Pancreas (tissue), 10 donors: ENCODE measurements at regions not wholly inside any gene's neighbourhood (a gene's known extent, or its start where the extent isn't known, plus 50 kb on each side); places are given as distances from the start of the nearest gene placed in this dataset.
A peak's percentile ranks its signal among the peaks of the same experiment; 100 is the strongest.
"Not testable (repeated sequence)": the region's sequence is repeated elsewhere in the genome, so short reads cannot be mapped to it uniquely, and the experiment has no call there.

ENCODE experiments used
- ATAC-seq, 4 donors: fragments of 200-7000 bp; cut with Tn5 transposase; one replicate each; pipeline versions ENCODE4 v1.8.0 to v1.9.1; 2020; ENCODE audit warnings: mild to moderate bottlenecking in 4 of 4, moderate library complexity in 4 of 4
- DNase-seq, 6 donors: peaks; one replicate each; pipeline ENCODE4 v3.0.0-alpha.2; 2020
- FAIRE-seq: peaks from 2 replicates; lab custom pipeline; 2012; peaks lifted over from hg19 to GRCh38; lab: Jason Lieb, UNC
- H3K27ac ChIP-seq, 4 donors: fragments of 200-600 bp; sonication (generic); 1 replicate in 3 of 4; 2 replicates in 1 of 4; pipeline versions ENCODE4 v1.5.0 to v1.8.0; 2020
- H3K27me3 ChIP-seq, 4 donors: fragments of 200-600 bp; one replicate each; pipeline ENCODE4 v1.8.0; 2021
- H3K36me3 ChIP-seq, 3 donors: fragments of 200-600 bp; sonication (generic) in 1 of 3; one replicate each; pipeline versions ENCODE4 v1.5.0 to v1.8.0; 2020 to 2021
- H3K4me1 ChIP-seq, 3 donors: fragments of 200-600 bp; one replicate each; pipeline ENCODE4 v1.8.0; 2021
- H3K4me3 ChIP-seq, 4 donors: fragments of 200-600 bp; sonication (generic) in 2 of 4; one replicate each; pipeline versions ENCODE4 v1.5.0 to v1.8.0; 2020 to 2021
- H3K9me3 ChIP-seq, 4 donors: fragments of 200-600 bp; one replicate each; pipeline ENCODE4 v1.8.0; 2021
- WGBS, 2 donors: extraction: QIAGEN DNeasy Blood & Tissue Kit; methylation state at CpG; one replicate each; pipeline ENCODE4 v1.1.7; 2013; 5-methylcytosine and 5-hydroxymethylcytosine counted together
- intact Hi-C, 3 donors: fragments of 100-400 bp; cut with DNase I; formaldehyde crosslinking; loops; one replicate each; pipeline versions ENCODE4 v1.11.1 to v1.14.2; 2022
- TF ChIP-seq, protein P1 (sequence below), 4 donors: fragments of 200-600 bp; sonication (generic) in 3 of 4; IDR thresholded peaks; one replicate each; pipeline versions ENCODE4 v1.5.0 to v1.8.0; 2021; ENCODE audit warnings: antibody characterized with exemption in 4 of 4
- donor health status: healthy with polysubstance abuse.
- donor health status: DM: no; HTN: no; CAD: no; lungs with moderate emphysema.
- donor health status: DM: no; HTN: no; CAD: no.
- donor health status: control.
- donor health status: control.
- donor health status: Bipolar disorder and iron deficiency.
- donor health status: DM: yes; HTN: yes; CAD: no.
- donor health status: DM: no; HTN: no; CAD: no.
- donor health status: DM: no; HTN: no; CAD: no.
- donor health status: DM: yes; HTN: yes; CAD: no.

- no peaks in the 10 kb centered on the region for H3K9me3 ChIP-seq
- intact Hi-C loops = loop anchor here in 1 of 3 donors (10.0 kb wide), 1 partner anchor 47 kb away; no protein-coding TSS in a partner anchor
- ATAC-seq (no peak), DNase-seq (no peak), FAIRE-seq (no peak)
- H3K4me1 ChIP-seq = no peaks in the 10 kb centered on the region
- no peak overlapping the region for H3K27ac ChIP-seq
- H3K4me3 ChIP-seq = no peak overlapping the region
- 28 to 37% methylated on average over 5 of the region's 5 CpGs for WGBS, 2 donors
- H3K36me3 ChIP-seq = no peaks in the 10 kb centered on the region
- TF ChIP-seq, protein P1, sequence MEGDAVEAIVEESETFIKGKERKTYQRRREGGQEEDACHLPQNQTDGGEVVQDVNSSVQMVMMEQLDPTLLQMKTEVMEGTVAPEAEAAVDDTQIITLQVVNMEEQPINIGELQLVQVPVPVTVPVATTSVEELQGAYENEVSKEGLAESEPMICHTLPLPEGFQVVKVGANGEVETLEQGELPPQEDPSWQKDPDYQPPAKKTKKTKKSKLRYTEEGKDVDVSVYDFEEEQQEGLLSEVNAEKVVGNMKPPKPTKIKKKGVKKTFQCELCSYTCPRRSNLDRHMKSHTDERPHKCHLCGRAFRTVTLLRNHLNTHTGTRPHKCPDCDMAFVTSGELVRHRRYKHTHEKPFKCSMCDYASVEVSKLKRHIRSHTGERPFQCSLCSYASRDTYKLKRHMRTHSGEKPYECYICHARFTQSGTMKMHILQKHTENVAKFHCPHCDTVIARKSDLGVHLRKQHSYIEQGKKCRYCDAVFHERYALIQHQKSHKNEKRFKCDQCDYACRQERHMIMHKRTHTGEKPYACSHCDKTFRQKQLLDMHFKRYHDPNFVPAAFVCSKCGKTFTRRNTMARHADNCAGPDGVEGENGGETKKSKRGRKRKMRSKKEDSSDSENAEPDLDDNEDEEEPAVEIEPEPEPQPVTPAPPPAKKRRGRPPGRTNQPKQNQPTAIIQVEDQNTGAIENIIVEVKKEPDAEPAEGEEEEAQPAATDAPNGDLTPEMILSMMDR (IDR thresholded peaks at IDR 0.05) = no peak
- H3K27me3 ChIP-seq = no peaks in the 10 kb centered on the region
Observed at GRCh38 chr9:75197561-75197960, 109.2 kb downstream of the OSTF1 start.

- ATAC-seq (no peak), FAIRE-seq (no peak)
Observed at GRCh38 chr9:75198436-75198835, 110.1 kb downstream of the OSTF1 start.

GRCh38 chr9:75200892-75201470, 112.7 kb downstream of the OSTF1 start:
- H3K9me3 ChIP-seq = no peaks in the 10 kb centered on the region
- WGBS, 2 donors = 44 to 46% methylated on average over 1 of the region's 1 CpG
- ATAC-seq (peak in 3 of 4 donors; percentile 38 to 46 (median 46)), FAIRE-seq (peak; percentile 65), DNase-seq (no peak)
- no peak overlapping the region for H3K4me3 ChIP-seq
- no peaks in the 10 kb centered on the region for H3K27me3 ChIP-seq
- H3K27ac ChIP-seq = no peak overlapping the region
- intact Hi-C loops = loop anchor here in 1 of 3 donors (10.0 kb wide), 1 partner anchor 1094 kb away; no protein-coding TSS in a partner anchor
- H3K4me1 ChIP-seq = no peaks in the 10 kb centered on the region
- TF ChIP-seq, protein P1 (IDR thresholded peaks at IDR 0.05) = peak; percentile 29 to 67 (median 42)
- H3K36me3 ChIP-seq = no peaks in the 10 kb centered on the region

More at GRCh38 chr9:75198436-75198835, 110.1 kb downstream of the OSTF1 start:
- no peak overlapping the region for H3K4me3 ChIP-seq
- no peaks in the 10 kb centered on the region for H3K4me1 ChIP-seq
- no peak overlapping the region for H3K27ac ChIP-seq
- intact Hi-C loops = loop anchor here in 1 of 3 donors (10.0 kb wide), 1 partner anchor 46 kb away; no protein-coding TSS in a partner anchor
- H3K36me3 ChIP-seq = no peaks in the 10 kb centered on the region
- 79 to 82% methylated on average over 7 of the region's 7 CpGs for WGBS, 2 donors
- no peaks in the 10 kb centered on the region for H3K27me3 ChIP-seq
- no peak for DNase-seq
- TF ChIP-seq, protein P1 (IDR thresholded peaks at IDR 0.05) = no peak
- no peaks in the 10 kb centered on the region for H3K9me3 ChIP-seq

GRCh38 chr9:75201480-75202209, 113.3 kb downstream of the OSTF1 start:
- no peaks in the 10 kb centered on the region for H3K27me3 ChIP-seq
- DNase-seq = no peak
- no peak overlapping the region for H3K4me3 ChIP-seq
- intact Hi-C loops = loop anchor here in 1 of 3 donors (10.0 kb wide), 1 partner anchor 1093 kb away; no protein-coding TSS in a partner anchor
- no peak for FAIRE-seq
- H3K27ac ChIP-seq = no peak overlapping the region
- H3K9me3 ChIP-seq = no peaks in the 10 kb centered on the region
- no peaks in the 10 kb centered on the region for H3K36me3 ChIP-seq
- no peak for ATAC-seq
- TF ChIP-seq, protein P1 (IDR thresholded peaks at IDR 0.05) = no peak
- no peaks in the 10 kb centered on the region for H3K4me1 ChIP-seq
- 78 to 85% methylated on average over 3 of the region's 3 CpGs for WGBS, 2 donors

GRCh38 chr9:75207997-75208396, 119.7 kb downstream of the OSTF1 start:
- not testable (repeated sequence) for ATAC-seq, DNase-seq, H3K9me3 ChIP-seq, H3K27ac ChIP-seq, H3K36me3 ChIP-seq, FAIRE-seq, H3K4me1 ChIP-seq, H3K4me3 ChIP-seq, H3K27me3 ChIP-seq
- intact Hi-C loops = loop anchor here in 1 of 3 donors (10.0 kb wide), 1 partner anchor 1087 kb away; no protein-coding TSS in a partner anchor
- WGBS, 2 donors = 73 to 96% methylated on average over 6 to 12 of the region's 12 CpGs
